Prostate gland (tissue), 2 donors: ENCODE measurements at regions not wholly inside any gene's neighbourhood (a gene's known extent, or its start where the extent isn't known, plus 50 kb on each side); places are given as distances from the start of the nearest gene placed in this dataset.

Experiments used
- DNase-seq: peaks from one replicate; pipeline ENCODE4 v3.0.0-alpha.2; 2019; ENCODE audit warnings: low spot score
- H3K27ac ChIP-seq, 2 donors: fragments of 200-600 bp; sonication (generic); 2 replicates each; pipeline ENCODE4 v1.5.1; 2017 to 2019
- H3K27me3 ChIP-seq: fragments of 200-600 bp; sonication (generic); replicated peaks from 2 replicates; pipeline ENCODE4 v1.5.1; 2019; ENCODE audit not compliant: insufficient read depth
- H3K36me3 ChIP-seq, 2 donors: fragments of 200-600 bp; sonication (generic); 1 replicate in 1 of 2; 2 replicates in 1 of 2; pipeline versions ENCODE4 v1.5.1 to v1.8.1; 2017 to 2019
- H3K4me1 ChIP-seq: fragments of 200-600 bp; sonication (generic); replicated peaks from 2 replicates; pipeline ENCODE4 v1.5.1; 2019
- H3K4me3 ChIP-seq, 2 donors: fragments of 200-600 bp; sonication (generic); 2 replicates each; pipeline ENCODE4 v1.5.1; 2017 to 2019
- H3K9me3 ChIP-seq: fragments of 200-600 bp; sonication (generic); 2 replicates; pipeline ENCODE4 v1.5.1; 2017
- POLR2A ChIP-seq: fragments of 450-650 bp; IDR thresholded peaks from one replicate; pipeline ENCODE4 v1.6.1; 2016; ENCODE audit warnings: antibody characterized with exemption, mild to moderate bottlenecking
- POLR2AphosphoS5 ChIP-seq: sonication (generic); formaldehyde crosslinking; IDR thresholded peaks from one replicate; pipeline ENCODE4 v1.6.1; 2017; ENCODE audit warnings: antibody characterized with exemption
- WGBS: methylation state at CpG from one replicate; pipeline ENCODE4 v1.1.5; 2018; 5-methylcytosine and 5-hydroxymethylcytosine counted together
- intact Hi-C: fragments of 100-400 bp; cut with DNase I; formaldehyde crosslinking; loops from one replicate; pipeline ENCODE4 v1.14.2; 2022
- TF ChIP-seq, protein P1 (sequence below), 4 experiments: fragments of 200-600 bp in 2 of 4; fragments of 450-650 bp in 2 of 4; sonication (generic) in 2 of 4; IDR thresholded peaks; 1 replicate in 3 of 4; 2 replicates in 1 of 4; pipeline ENCODE4 v1.5.1; 2016 to 2019; ENCODE audit warnings: antibody characterized with exemption in 4 of 4, mild to moderate bottlenecking in 2 of 4, moderate library complexity in 2 of 4

- no peak for DNase-seq
- Histone ChIP-seq H3K9me3 (no peaks in the 10 kb centered on the region), H3K4me3 (no peak overlapping the region), H3K4me1 (no peaks in the 10 kb centered on the region), H3K27me3 (no peaks in the 10 kb centered on the region), H3K36me3 (no peaks in the 10 kb centered on the region), H3K27ac (no peak overlapping the region)
- intact Hi-C loops = no loop called here
- 80% methylated on average over 6 of the region's 6 CpGs for WGBS
- TF ChIP-seq, protein P1, sequence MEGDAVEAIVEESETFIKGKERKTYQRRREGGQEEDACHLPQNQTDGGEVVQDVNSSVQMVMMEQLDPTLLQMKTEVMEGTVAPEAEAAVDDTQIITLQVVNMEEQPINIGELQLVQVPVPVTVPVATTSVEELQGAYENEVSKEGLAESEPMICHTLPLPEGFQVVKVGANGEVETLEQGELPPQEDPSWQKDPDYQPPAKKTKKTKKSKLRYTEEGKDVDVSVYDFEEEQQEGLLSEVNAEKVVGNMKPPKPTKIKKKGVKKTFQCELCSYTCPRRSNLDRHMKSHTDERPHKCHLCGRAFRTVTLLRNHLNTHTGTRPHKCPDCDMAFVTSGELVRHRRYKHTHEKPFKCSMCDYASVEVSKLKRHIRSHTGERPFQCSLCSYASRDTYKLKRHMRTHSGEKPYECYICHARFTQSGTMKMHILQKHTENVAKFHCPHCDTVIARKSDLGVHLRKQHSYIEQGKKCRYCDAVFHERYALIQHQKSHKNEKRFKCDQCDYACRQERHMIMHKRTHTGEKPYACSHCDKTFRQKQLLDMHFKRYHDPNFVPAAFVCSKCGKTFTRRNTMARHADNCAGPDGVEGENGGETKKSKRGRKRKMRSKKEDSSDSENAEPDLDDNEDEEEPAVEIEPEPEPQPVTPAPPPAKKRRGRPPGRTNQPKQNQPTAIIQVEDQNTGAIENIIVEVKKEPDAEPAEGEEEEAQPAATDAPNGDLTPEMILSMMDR (IDR thresholded peaks at IDR 0.05) = no peak
- no peak for TF ChIP-seq POLR2AphosphoS5
- TF ChIP-seq POLR2A = no peak
Observed at GRCh38 chr1:220336391-220337031, 64.3 kb upstream of the RAB3GAP2 start.

- intact Hi-C loops = no loop called here
- Histone ChIP-seq H3K27ac (no peak overlapping the region), H3K36me3 (no peaks in the 10 kb centered on the region), H3K9me3 (no peaks in the 10 kb centered on the region), H3K27me3 (no peaks in the 10 kb centered on the region), H3K4me1 (no peaks in the 10 kb centered on the region), H3K4me3 (no peak overlapping the region)
- TF ChIP-seq, protein P1 (IDR thresholded peaks at IDR 0.05) = no peak
- TF ChIP-seq POLR2AphosphoS5 = peak; percentile 25
- peak; percentile 11 for DNase-seq
- 46% methylated on average over 4 of the region's 4 CpGs for WGBS
Observed at GRCh38 chr1:220335668-220336067, 63.4 kb upstream of the RAB3GAP2 start.

DNA sequence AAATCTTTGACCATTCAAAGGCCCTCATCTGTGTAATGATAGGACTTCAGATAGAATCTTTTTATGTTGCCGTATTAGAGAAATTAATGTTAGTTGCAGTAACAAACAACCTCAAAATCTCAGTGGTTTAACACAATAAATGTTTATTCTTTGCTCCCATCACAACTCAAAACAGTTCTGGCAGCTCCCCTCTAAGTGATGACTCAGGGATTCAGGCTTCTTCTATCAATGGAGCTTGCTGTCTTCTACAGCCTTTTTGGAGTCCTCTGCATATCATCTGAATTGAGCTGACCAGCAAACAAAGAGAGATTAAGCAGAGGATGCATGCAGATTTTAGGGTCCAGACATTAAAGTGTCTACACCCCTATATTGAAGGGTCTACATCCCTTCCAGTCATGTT, 59.1 kb upstream of the RAB3GAP2 start:
- TF ChIP-seq POLR2AphosphoS5 = no peak
- TF ChIP-seq, protein P1 (IDR thresholded peaks at IDR 0.05) = no peak
- no peak for TF ChIP-seq POLR2A
- intact Hi-C loops = no loop called here
- 74% methylated on average over 1 of the region's 1 CpG for WGBS
- H3K4me3 ChIP-seq = no peak overlapping the region
- H3K4me1 ChIP-seq = no peaks in the 10 kb centered on the region
- no peak for DNase-seq
- H3K27me3 ChIP-seq = no peaks in the 10 kb centered on the region
- H3K9me3 ChIP-seq = no peaks in the 10 kb centered on the region
- no peak overlapping the region for H3K27ac ChIP-seq
- H3K36me3 ChIP-seq = no peaks in the 10 kb centered on the region

GRCh38 chr1:220330265-220330664, 58.0 kb upstream of the RAB3GAP2 start:
- Histone ChIP-seq H3K27me3 (no peaks in the 10 kb centered on the region), H3K27ac (no peak overlapping the region), H3K9me3 (no peaks in the 10 kb centered on the region), H3K4me1 (no peaks in the 10 kb centered on the region), H3K4me3 (no peak overlapping the region), H3K36me3 (no peaks in the 10 kb centered on the region)
- intact Hi-C loops = no loop called here
- TF ChIP-seq POLR2AphosphoS5 (no peak), POLR2A (no peak)
- TF ChIP-seq, protein P1 (IDR thresholded peaks at IDR 0.05) = no peak
- 63% methylated on average over 3 of the region's 3 CpGs for WGBS
- DNase-seq = no peak

- 88% methylated on average over 6 of the region's 6 CpGs for WGBS
- Histone ChIP-seq H3K36me3 (no peaks in the 10 kb centered on the region), H3K4me1 (no peaks in the 10 kb centered on the region), H3K9me3 (no peaks in the 10 kb centered on the region), H3K4me3 (no peak overlapping the region), H3K27ac (no peak overlapping the region), H3K27me3 (no peaks in the 10 kb centered on the region)
- intact Hi-C loops = no loop called here
- no peak for DNase-seq
- TF ChIP-seq POLR2A = no peak
Observed at GRCh38 chr1:220327106-220327505, 54.9 kb upstream of the RAB3GAP2 start.
